Effector memory CD8-positive, alpha-beta T cell (primary cell): ENCODE measurements at regions not wholly inside any gene's neighbourhood (a gene's known extent, or its start where the extent isn't known, plus 50 kb on each side); places are given as distances from the start of the nearest gene placed in this dataset.
"Not testable (repeated sequence)": the region's sequence is repeated elsewhere in the genome, so short reads cannot be mapped to it uniquely, and the experiment has no call there.

Experiments used
- ATAC-seq: fragments of 150-1000 bp; cut with Tn5 transposase; replicated peaks from 2 replicates; pipeline ENCODE4 v1.10.0; 2021; ENCODE audit warnings: mild to moderate bottlenecking, moderate library complexity
- DNase-seq, 3 experiments: peaks; one replicate each; pipeline ENCODE4 v3.0.0; 2021
- H3K27ac Mint-ChIP-seq, 2 donors: one replicate each; pipeline ENCODE4 v1.8.0; 2022; ENCODE audit warnings: mild to moderate bottlenecking in 2 of 2, mixed read lengths in 2 of 2, moderate library complexity in 2 of 2
- H3K27me3 Mint-ChIP-seq, 2 donors: one replicate each; pipeline ENCODE4 v1.8.0; 2022; ENCODE audit warnings: mixed read lengths in 2 of 2
- H3K36me3 Mint-ChIP-seq: one replicate; pipeline ENCODE4 v1.8.0; 2022; ENCODE audit warnings: mild to moderate bottlenecking, moderate library complexity, mixed read lengths; ENCODE audit not compliant: insufficient read depth
- H3K4me1 Mint-ChIP-seq, 2 donors: one replicate each; pipeline ENCODE4 v1.8.0; 2022; ENCODE audit warnings: low read depth in 2 of 2, mixed read lengths in 2 of 2
- H3K4me3 Mint-ChIP-seq, 2 donors: one replicate each; pipeline ENCODE4 v1.8.0; 2022; ENCODE audit warnings: mild to moderate bottlenecking in 2 of 2, mixed read lengths in 2 of 2, moderate library complexity in 2 of 2
- H3K9me3 Mint-ChIP-seq, 2 donors: one replicate each; pipeline ENCODE4 v1.8.0; 2022; ENCODE audit warnings: mixed read lengths in 2 of 2

GRCh38 chr20:23299673-23300050 lies 50.9 kb upstream of the NXT1 start:
- H3K9me3 Mint-ChIP-seq = no peaks in the 10 kb centered on the region

GRCh38 chr20:23298926-23299672 lies 51.5 kb upstream of the NXT1 start:
- Mint-ChIP-seq H3K9me3 (no peaks in the 10 kb centered on the region), H3K4me1 (no peaks in the 10 kb centered on the region), H3K4me3 (no peak overlapping the region), H3K27me3 (peaks cover 21 to 36% of the 10 kb centered on the region in 2 donors), H3K27ac (no peak overlapping the region), H3K36me3 (no peaks in the 10 kb centered on the region)
- no peak for DNase-seq
- no peak for ATAC-seq

More at GRCh38 chr20:23299673-23300050, 50.9 kb upstream of the NXT1 start:
- Mint-ChIP-seq H3K36me3 (no peaks in the 10 kb centered on the region), H3K27ac (no peak overlapping the region), H3K4me1 (no peaks in the 10 kb centered on the region), H3K4me3 (no peak overlapping the region), H3K27me3 (peaks cover 21 to 35% of the 10 kb centered on the region in 2 donors)
- DNase-seq = no peak
- no peak for ATAC-seq

- H3K27me3 Mint-ChIP-seq = peaks cover 21 to 36% of the 10 kb centered on the region in 2 donors
- H3K27ac Mint-ChIP-seq = no peak overlapping the region
These were observed 52.4 kb upstream of the NXT1 start for GRCh38 chr20:23298155-23298554.

GRCh38 chr20:23296841-23297701 lies 53.5 kb upstream of the NXT1 start:
- no peak for ATAC-seq
- Mint-ChIP-seq H3K27ac (no peak overlapping the region), H3K36me3 (no peaks in the 10 kb centered on the region), H3K27me3 (peaks cover 21 to 36% of the 10 kb centered on the region in 2 donors), H3K4me3 (no peak overlapping the region), H3K4me1 (no peaks in the 10 kb centered on the region), H3K9me3 (no peaks in the 10 kb centered on the region)
- DNase-seq = no peak

More at GRCh38 chr20:23298155-23298554, 52.4 kb upstream of the NXT1 start:
- Mint-ChIP-seq H3K9me3 (no peaks in the 10 kb centered on the region), H3K4me3 (no peak overlapping the region), H3K4me1 (no peaks in the 10 kb centered on the region), H3K36me3 (no peaks in the 10 kb centered on the region)
- ATAC-seq (no peak), DNase-seq (no peak)

- DNase-seq (no peak), ATAC-seq (no peak)
- Mint-ChIP-seq H3K9me3 (no peaks in the 10 kb centered on the region), H3K27ac (no peak overlapping the region), H3K36me3 (no peaks in the 10 kb centered on the region), H3K4me1 (no peaks in the 10 kb centered on the region), H3K4me3 (no peak overlapping the region), H3K27me3 (peaks cover 28 to 36% of the 10 kb centered on the region in 2 donors)
These were observed 54.7 kb upstream of the NXT1 start for GRCh38 chr20:23295934-23296333.

- ATAC-seq = no peak
- Mint-ChIP-seq H3K27me3 (peaks cover 38 to 47% of the 10 kb centered on the region in 2 donors), H3K4me1 (no peaks in the 10 kb centered on the region)
These were observed 55.9 kb upstream of the NXT1 start for GRCh38 chr20:23294671-23295070.

GRCh38 chr20:23294166-23294565 lies 56.4 kb upstream of the NXT1 start:
- DNase-seq = no peak
- ATAC-seq = no peak
- Mint-ChIP-seq H3K36me3 (no peaks in the 10 kb centered on the region), H3K4me3 (no peak overlapping the region), H3K27me3 (peaks cover 43 to 52% of the 10 kb centered on the region in 2 donors), H3K27ac (no peak overlapping the region), H3K4me1 (no peaks in the 10 kb centered on the region), H3K9me3 (no peaks in the 10 kb centered on the region)

More at GRCh38 chr20:23294671-23295070, 55.9 kb upstream of the NXT1 start:
- no peak overlapping the region for H3K27ac Mint-ChIP-seq
- no peak for DNase-seq
- no peak overlapping the region for H3K4me3 Mint-ChIP-seq
- H3K9me3 Mint-ChIP-seq = no peaks in the 10 kb centered on the region
- no peaks in the 10 kb centered on the region for H3K36me3 Mint-ChIP-seq

GRCh38 chr20:23293689-23294088 lies 56.9 kb upstream of the NXT1 start:
- no peak overlapping the region for H3K4me3 Mint-ChIP-seq
- H3K9me3 Mint-ChIP-seq = no peaks in the 10 kb centered on the region
- DNase-seq = no peak
- H3K27ac Mint-ChIP-seq = no peak overlapping the region
- no peaks in the 10 kb centered on the region for H3K4me1 Mint-ChIP-seq
- H3K36me3 Mint-ChIP-seq = no peaks in the 10 kb centered on the region
- peaks cover 47 to 57% of the 10 kb centered on the region in 2 donors for H3K27me3 Mint-ChIP-seq
- no peak for ATAC-seq

GRCh38 chr20:23292311-23292710 lies 58.3 kb upstream of the NXT1 start:
- peaks cover 53 to 66% of the 10 kb centered on the region in 2 donors for H3K27me3 Mint-ChIP-seq
- not testable (repeated sequence) for H3K4me1 Mint-ChIP-seq, H3K4me3 Mint-ChIP-seq, ATAC-seq, H3K36me3 Mint-ChIP-seq, H3K27ac Mint-ChIP-seq, H3K9me3 Mint-ChIP-seq, DNase-seq

- peaks cover 53 to 66% of the 10 kb centered on the region in 2 donors for H3K27me3 Mint-ChIP-seq
- H3K4me3 Mint-ChIP-seq = no peak overlapping the region
- H3K36me3 Mint-ChIP-seq = no peaks in the 10 kb centered on the region
- ATAC-seq = no peak
- no peak overlapping the region for H3K27ac Mint-ChIP-seq
- no peak for DNase-seq
- H3K9me3 Mint-ChIP-seq = no peaks in the 10 kb centered on the region
- no peaks in the 10 kb centered on the region for H3K4me1 Mint-ChIP-seq
These were observed 58.9 kb upstream of the NXT1 start for GRCh38 chr20:23291575-23292240.

GRCh38 chr20:23290761-23291574 lies 59.6 kb upstream of the NXT1 start:
- no peaks in the 10 kb centered on the region for H3K4me1 Mint-ChIP-seq
- no peak for DNase-seq
- H3K27ac Mint-ChIP-seq = no peak overlapping the region
- ATAC-seq = no peak
- no peaks in the 10 kb centered on the region for H3K36me3 Mint-ChIP-seq
- H3K4me3 Mint-ChIP-seq = no peak overlapping the region
- H3K9me3 Mint-ChIP-seq = no peaks in the 10 kb centered on the region
- H3K27me3 Mint-ChIP-seq = peaks cover 49 to 65% of the 10 kb centered on the region in 2 donors

- DNase-seq (no peak), ATAC-seq (no peak)
- H3K27me3 Mint-ChIP-seq = peaks cover 57 to 66% of the 10 kb centered on the region in 2 donors
- H3K4me1 Mint-ChIP-seq = no peaks in the 10 kb centered on the region
- H3K4me3 Mint-ChIP-seq = no peak overlapping the region
- H3K27ac Mint-ChIP-seq = no peak overlapping the region
- no peaks in the 10 kb centered on the region for H3K9me3 Mint-ChIP-seq
- H3K36me3 Mint-ChIP-seq = no peaks in the 10 kb centered on the region
These were observed 60.7 kb upstream of the NXT1 start for GRCh38 chr20:23289724-23290395.
